Neutrophil (primary cell): ENCODE measurements at regions not wholly inside any gene's neighbourhood (a gene's known extent, or its start where the extent isn't known, plus 50 kb on each side); places are given as distances from the start of the nearest gene placed in this dataset.

Source experiments
- H3K27ac ChIP-seq: fragments of 200-600 bp; sonication (generic); 2 replicates; pipeline ENCODE4 v1.5.1; 2016; ENCODE audit warnings: mild to moderate bottlenecking, moderate library complexity
- H3K27me3 ChIP-seq: fragments of 200-600 bp; sonication (generic); 2 replicates; pipeline ENCODE4 v1.6.0; 2016; ENCODE audit warnings: mild to moderate bottlenecking
- H3K36me3 ChIP-seq: fragments of 200-600 bp; sonication (generic); 2 replicates; pipeline ENCODE4 v1.5.1; 2017
- H3K4me1 ChIP-seq, 2 experiments: fragments of 200-600 bp in 1 of 2; sonication (generic) in 1 of 2; 1 replicate in 1 of 2; 2 replicates in 1 of 2; pipeline versions ENCODE4 v1.5.1 to v1.6.1; 2013 to 2016; ENCODE audit warnings: low read depth in 1 of 2, low read length in 1 of 2, mild to moderate bottlenecking in 1 of 2, moderate library complexity in 1 of 2; ENCODE audit not compliant: control insufficient read depth in 1 of 2, insufficient read depth in 1 of 2
- H3K4me3 ChIP-seq, 2 experiments: fragments of 200-600 bp in 1 of 2; sonication (generic) in 1 of 2; 1 replicate in 1 of 2; 2 replicates in 1 of 2; pipeline ENCODE4 v1.5.1; 2013 to 2016; ENCODE audit warnings: low read depth in 1 of 2, low read length in 1 of 2, mild to moderate bottlenecking in 1 of 2, moderate library complexity in 1 of 2
- H3K9me3 ChIP-seq: fragments of 200-600 bp; sonication (generic); 2 replicates; pipeline ENCODE4 v1.5.1; 2016
- TF ChIP-seq, protein P1 (sequence below): fragments of 200-600 bp; sonication (generic); IDR thresholded peaks from 2 replicates; pipeline ENCODE4 v1.5.1; 2016; ENCODE audit warnings: antibody characterized with exemption

DNA sequence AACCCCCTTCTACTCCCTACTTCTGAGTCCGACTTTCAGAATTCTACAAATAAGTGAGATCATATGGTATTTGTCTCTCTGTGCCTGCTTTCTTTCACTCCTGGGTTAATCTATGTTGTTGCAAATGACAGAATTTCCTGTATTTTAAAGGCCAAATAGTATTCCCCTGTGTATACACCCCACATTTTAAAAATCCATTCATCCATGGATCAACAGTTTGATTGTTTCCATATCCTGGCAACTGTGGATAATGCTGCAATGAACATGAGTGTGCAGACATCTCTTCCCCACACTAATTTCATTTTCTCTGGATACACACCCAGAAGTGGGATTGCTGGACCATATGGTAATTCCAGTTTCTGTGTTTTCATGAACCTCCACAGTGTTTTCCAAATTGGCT, 225.8 kb upstream of the TCERG1L start:
- H3K4me1 ChIP-seq = no peaks in the 10 kb centered on the region
- TF ChIP-seq, protein P1, sequence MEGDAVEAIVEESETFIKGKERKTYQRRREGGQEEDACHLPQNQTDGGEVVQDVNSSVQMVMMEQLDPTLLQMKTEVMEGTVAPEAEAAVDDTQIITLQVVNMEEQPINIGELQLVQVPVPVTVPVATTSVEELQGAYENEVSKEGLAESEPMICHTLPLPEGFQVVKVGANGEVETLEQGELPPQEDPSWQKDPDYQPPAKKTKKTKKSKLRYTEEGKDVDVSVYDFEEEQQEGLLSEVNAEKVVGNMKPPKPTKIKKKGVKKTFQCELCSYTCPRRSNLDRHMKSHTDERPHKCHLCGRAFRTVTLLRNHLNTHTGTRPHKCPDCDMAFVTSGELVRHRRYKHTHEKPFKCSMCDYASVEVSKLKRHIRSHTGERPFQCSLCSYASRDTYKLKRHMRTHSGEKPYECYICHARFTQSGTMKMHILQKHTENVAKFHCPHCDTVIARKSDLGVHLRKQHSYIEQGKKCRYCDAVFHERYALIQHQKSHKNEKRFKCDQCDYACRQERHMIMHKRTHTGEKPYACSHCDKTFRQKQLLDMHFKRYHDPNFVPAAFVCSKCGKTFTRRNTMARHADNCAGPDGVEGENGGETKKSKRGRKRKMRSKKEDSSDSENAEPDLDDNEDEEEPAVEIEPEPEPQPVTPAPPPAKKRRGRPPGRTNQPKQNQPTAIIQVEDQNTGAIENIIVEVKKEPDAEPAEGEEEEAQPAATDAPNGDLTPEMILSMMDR = no peak
- no peak overlapping the region for H3K27ac ChIP-seq
- no peak overlapping the region for H3K4me3 ChIP-seq
- H3K36me3 ChIP-seq = no peaks in the 10 kb centered on the region
- H3K9me3 ChIP-seq = no peaks in the 10 kb centered on the region
- no peaks in the 10 kb centered on the region for H3K27me3 ChIP-seq

DNA sequence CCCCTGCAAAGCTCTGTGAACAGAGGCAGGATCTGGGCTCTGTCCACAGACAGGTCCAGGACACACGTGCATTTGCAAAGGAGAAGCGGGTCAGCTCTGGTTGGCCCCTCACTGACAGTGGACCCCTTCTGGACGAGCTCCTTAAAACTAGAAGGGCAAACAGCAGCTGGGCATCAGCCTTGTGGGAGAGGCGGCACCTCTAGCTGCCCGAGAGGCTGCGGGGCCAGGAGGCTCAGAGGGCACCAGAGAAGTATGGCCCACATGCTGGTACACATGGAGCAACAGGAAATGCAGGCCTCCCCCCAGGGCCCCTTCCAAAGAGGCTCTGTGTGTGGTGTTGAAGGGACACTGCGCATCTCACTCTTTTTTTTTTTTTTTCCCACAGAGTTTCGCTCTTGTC, 233.0 kb upstream of the TCERG1L start:
- Histone ChIP-seq H3K4me1 (no peaks in the 10 kb centered on the region), H3K9me3 (no peaks in the 10 kb centered on the region), H3K4me3 (no peak overlapping the region), H3K27ac (no peak overlapping the region), H3K36me3 (no peaks in the 10 kb centered on the region), H3K27me3 (no peaks in the 10 kb centered on the region)
- TF ChIP-seq, protein P1 = no peak

DNA sequence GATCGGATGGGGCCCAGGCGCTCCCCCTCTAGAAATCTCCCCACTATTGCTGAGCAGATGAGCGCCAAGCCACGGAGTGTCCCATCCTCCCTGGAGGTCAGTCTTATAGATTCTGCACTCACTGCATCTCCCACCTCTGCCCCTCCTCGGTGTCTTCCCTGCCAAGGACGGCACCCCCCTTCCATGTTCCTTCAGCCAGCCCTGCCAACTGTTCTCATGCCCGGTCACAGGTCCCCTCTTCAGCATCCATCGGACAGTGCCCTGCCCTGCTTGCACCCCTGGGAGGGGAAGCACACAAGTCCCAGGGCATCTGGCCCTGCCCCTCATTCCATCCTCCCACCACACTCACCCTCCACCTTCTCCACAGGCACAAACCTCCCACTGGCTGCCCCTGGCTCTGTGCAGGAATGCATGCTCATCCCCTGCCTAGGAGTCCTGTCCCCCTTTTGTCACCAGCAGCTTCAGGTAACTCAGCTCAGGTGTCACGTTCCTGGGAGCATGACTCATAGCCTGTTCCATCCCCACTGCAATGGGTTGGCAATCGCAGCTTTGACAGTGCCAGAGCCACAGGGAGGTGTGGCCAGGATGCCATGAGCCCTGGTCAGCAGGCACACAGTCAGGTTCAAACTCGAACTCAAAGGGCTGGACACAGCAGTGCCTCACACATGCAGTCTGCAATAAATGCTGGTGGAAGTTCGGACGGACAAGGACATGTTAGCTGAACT, 234.7 kb upstream of the TCERG1L start:
- H3K27ac ChIP-seq = no peak overlapping the region
- TF ChIP-seq, protein P1 = no peak
- H3K4me3 ChIP-seq = no peak overlapping the region
- no peaks in the 10 kb centered on the region for H3K4me1 ChIP-seq
- no peaks in the 10 kb centered on the region for H3K9me3 ChIP-seq
- H3K36me3 ChIP-seq = no peaks in the 10 kb centered on the region
- H3K27me3 ChIP-seq = no peaks in the 10 kb centered on the region

DNA sequence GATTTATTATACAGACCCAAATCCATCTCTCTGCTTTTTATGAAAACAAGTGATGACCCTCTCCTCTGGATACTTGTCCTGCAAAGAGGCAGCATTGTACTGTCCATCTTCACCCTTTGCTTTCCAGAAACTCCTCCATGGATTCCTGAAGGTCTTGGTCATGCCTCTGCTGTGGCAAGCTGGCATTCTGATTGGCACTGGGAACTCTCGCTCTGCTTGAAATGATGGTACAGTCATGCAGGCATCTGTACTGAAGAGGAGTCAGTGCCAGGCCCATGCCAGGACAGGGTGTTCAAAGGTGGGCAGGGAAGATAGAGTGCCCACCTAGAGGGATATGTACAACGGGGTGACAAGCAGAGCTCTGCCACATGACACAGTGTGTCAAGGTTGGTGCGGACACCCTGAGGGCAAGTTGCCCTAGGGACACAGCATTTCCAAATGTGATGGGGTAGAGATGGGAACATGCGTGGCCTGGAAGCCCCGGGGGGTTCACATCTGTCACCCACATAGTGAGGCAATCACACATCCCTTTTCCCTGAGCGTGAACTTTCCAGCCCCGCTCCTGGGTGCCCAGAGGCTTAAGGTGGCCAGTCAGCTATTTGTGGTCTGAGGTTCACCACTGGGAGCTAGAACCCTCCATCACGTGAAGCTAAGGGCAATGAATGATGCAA, 235.7 kb upstream of the TCERG1L start:
- TF ChIP-seq, protein P1 = no peak
- no peaks in the 10 kb centered on the region for H3K4me1 ChIP-seq
- no peaks in the 10 kb centered on the region for H3K27me3 ChIP-seq
- no peak overlapping the region for H3K27ac ChIP-seq
- no peaks in the 10 kb centered on the region for H3K9me3 ChIP-seq
- no peak overlapping the region for H3K4me3 ChIP-seq
- H3K36me3 ChIP-seq = no peaks in the 10 kb centered on the region

DNA sequence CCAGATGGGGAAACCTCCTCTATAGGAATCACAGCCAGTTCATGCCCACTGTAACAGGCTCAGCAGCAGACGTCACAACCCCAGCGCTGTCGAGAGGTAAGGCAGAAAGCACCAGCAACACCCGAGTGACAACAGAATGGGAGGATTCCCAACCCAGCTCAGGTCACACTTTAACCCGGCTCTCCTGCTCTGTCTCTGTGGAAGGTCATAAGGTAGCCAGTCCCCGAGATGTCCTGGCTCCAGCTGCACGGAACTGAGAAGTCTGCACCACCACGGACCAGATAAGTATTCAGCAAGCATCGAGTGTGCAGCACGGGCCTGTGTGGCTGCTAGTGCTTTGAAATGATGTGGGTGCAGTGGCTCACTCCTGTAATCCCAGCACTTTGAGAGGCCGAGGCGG, 236.7 kb upstream of the TCERG1L start:
- Histone ChIP-seq H3K4me3 (no peak overlapping the region), H3K9me3 (no peaks in the 10 kb centered on the region), H3K36me3 (no peaks in the 10 kb centered on the region), H3K4me1 (no peaks in the 10 kb centered on the region), H3K27me3 (no peaks in the 10 kb centered on the region), H3K27ac (no peak overlapping the region)
- TF ChIP-seq, protein P1 = no peak
